ENCODE measurements at regions not wholly inside any gene's neighbourhood (a gene's known extent, or its start where the extent isn't known, plus 50 kb on each side); places are given as distances from the start of the nearest gene placed in this dataset.

DNA sequence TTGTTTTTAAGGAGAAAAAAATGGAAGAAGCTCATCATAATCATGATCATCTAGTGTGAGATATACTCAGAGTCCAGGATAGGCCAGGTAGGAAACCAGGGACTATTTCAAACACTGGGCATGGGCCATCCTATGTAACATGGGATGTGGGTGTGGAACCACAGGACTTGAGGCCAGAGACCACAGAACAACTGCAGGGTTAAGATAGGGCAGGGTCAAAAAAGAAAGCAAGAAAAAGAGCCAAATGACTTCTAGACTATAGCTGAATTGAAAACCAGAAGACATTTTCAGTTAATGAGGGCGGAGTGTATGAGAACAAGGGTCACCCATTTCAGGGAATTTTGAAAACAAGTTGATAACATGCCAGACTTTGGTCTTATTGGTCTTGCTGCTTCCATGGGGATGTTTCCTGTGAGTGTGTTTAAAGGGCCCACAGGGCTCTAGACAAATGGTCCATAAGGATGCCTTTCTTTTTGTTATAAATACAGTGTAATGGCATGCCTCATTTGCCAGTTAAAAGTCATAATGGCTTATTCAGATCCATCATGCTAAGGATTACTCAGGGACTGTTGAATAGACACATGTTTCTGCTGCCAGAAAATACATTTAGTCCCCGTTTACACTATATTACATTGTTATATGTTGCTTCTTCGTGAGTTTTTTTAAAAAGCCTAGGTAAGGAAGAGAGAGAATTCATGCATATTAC lies 182.0 kb upstream of the C21orf91 start:
- no peak for TF ChIP-seq CTCF (IDR thresholded peaks at IDR 0.05; ENCODE audit: low read depth, low read length)
- TF ChIP-seq, protein P1, sequence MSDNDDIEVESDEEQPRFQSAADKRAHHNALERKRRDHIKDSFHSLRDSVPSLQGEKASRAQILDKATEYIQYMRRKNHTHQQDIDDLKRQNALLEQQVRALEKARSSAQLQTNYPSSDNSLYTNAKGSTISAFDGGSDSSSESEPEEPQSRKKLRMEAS (IDR thresholded peaks at IDR 0.05; ENCODE audit: low read depth, low read length) = no peak
